ENCODE measurements at regions not wholly inside any gene's neighbourhood (a gene's known extent, or its start where the extent isn't known, plus 50 kb on each side); places are given as distances from the start of the nearest gene placed in this dataset.

- TF ChIP-seq NANOG (IDR thresholded peaks at IDR 0.05; ENCODE audit: insufficient read depth, low read depth, low read length, poor library complexity, severe bottlenecking) (no peak), ATF3 (IDR thresholded peaks at IDR 0.05; ENCODE audit: insufficient read depth, low read depth, low read length) (no peak), RBBP5 (IDR thresholded peaks at IDR 0.05; ENCODE audit: borderline replicate concordance, low read depth, low read length) (no peak), RAD21 (IDR thresholded peaks at IDR 0.05 in 1 of 2, conservative IDR thresholded peaks at IDR 0.05 in 1 of 2; ENCODE audit: low read depth in 2 of 2, low read length in 2 of 2) (no peak), CTCF (IDR thresholded peaks at IDR 0.05; ENCODE audit: control extremely low read depth in 1 of 3, insufficient read depth in 1 of 3, low read depth in 1 of 3, low read length in 3 of 3) (no peak), EP300 (IDR thresholded peaks at IDR 0.05; ENCODE audit: borderline replicate concordance in 1 of 2, low read depth in 2 of 2, low read length in 2 of 2) (no peak), BCL11A (IDR thresholded peaks at IDR 0.05; ENCODE audit: low read depth in 2 of 2, low read length in 2 of 2) (no peak), MAX (IDR thresholded peaks at IDR 0.05) (no peak), EGR1 (IDR thresholded peaks at IDR 0.05; ENCODE audit: borderline replicate concordance, low read depth, low read length) (no peak)
Observed at GRCh38 chr20:6674831-6675230, 92.7 kb upstream of the BMP2 start.
